Muscle layer of duodenum (tissue), 2 donors: ENCODE measurements at regions not wholly inside any gene's neighbourhood (a gene's known extent, or its start where the extent isn't known, plus 50 kb on each side); places are given as distances from the start of the nearest gene placed in this dataset.

Source experiments
- H3K27ac ChIP-seq: one replicate; pipeline ENCODE4 v1.7.0; 2013; ENCODE audit warnings: mild to moderate bottlenecking, low read length
- H3K27me3 ChIP-seq: one replicate; pipeline ENCODE4 v1.7.0; 2013; ENCODE audit warnings: low read depth, mild to moderate bottlenecking, control low read depth, low read length
- H3K36me3 ChIP-seq, 2 donors: one replicate each; pipeline ENCODE4 v1.7.0; 2013; ENCODE audit warnings: low read length in 2 of 2, control low read depth in 1 of 2, mild to moderate bottlenecking in 1 of 2; ENCODE audit not compliant: insufficient read depth in 2 of 2, control insufficient read depth in 1 of 2
- H3K4me1 ChIP-seq, 2 donors: one replicate each; pipeline ENCODE4 v1.7.0; 2013; ENCODE audit warnings: low read length in 2 of 2, mild to moderate bottlenecking in 2 of 2, control low read depth in 1 of 2, moderate library complexity in 1 of 2; ENCODE audit not compliant: insufficient read depth in 2 of 2, control insufficient read depth in 1 of 2
- H3K4me3 ChIP-seq, 2 donors: one replicate each; pipeline ENCODE4 v1.7.0; 2013; ENCODE audit warnings: low read length in 2 of 2, low read depth in 1 of 2, mild to moderate bottlenecking in 1 of 2
- H3K9me3 ChIP-seq, 2 donors: one replicate each; pipeline ENCODE4 v1.7.0; 2013; ENCODE audit warnings: low read length in 2 of 2, control low read depth in 1 of 2, mild to moderate bottlenecking in 1 of 2; ENCODE audit not compliant: control insufficient read depth in 1 of 2
- donor health status: healthy.

- no peak overlapping the region for H3K4me3 ChIP-seq
- H3K36me3 ChIP-seq, result no peaks in the 10 kb centered on the region
- no peak overlapping the region for H3K27ac ChIP-seq
- no peaks in the 10 kb centered on the region for H3K4me1 ChIP-seq
- H3K9me3 ChIP-seq, result no peaks in the 10 kb centered on the region
- no peaks in the 10 kb centered on the region for H3K27me3 ChIP-seq
Measured at GRCh38 chr1:191151321-191151807, 673.7 kb upstream of the BRINP3 start.

GRCh38 chr1:191152776-191153175 is 675.1 kb upstream of the BRINP3 start:
- Histone ChIP-seq H3K9me3 (no peaks in the 10 kb centered on the region), H3K27me3 (no peaks in the 10 kb centered on the region), H3K27ac (no peak overlapping the region), H3K36me3 (no peaks in the 10 kb centered on the region), H3K4me1 (no peaks in the 10 kb centered on the region), H3K4me3 (no peak overlapping the region)

GRCh38 chr1:191155178-191155577 is 677.5 kb upstream of the BRINP3 start:
- H3K4me3 ChIP-seq, result no peak overlapping the region
- H3K9me3 ChIP-seq, result no peaks in the 10 kb centered on the region
- no peak overlapping the region for H3K27ac ChIP-seq
- H3K27me3 ChIP-seq, result no peaks in the 10 kb centered on the region
- no peaks in the 10 kb centered on the region for H3K36me3 ChIP-seq
- H3K4me1 ChIP-seq, result no peaks in the 10 kb centered on the region

- H3K27me3 ChIP-seq, result no peaks in the 10 kb centered on the region
- H3K27ac ChIP-seq, result no peak overlapping the region
- H3K9me3 ChIP-seq, result no peaks in the 10 kb centered on the region
- H3K36me3 ChIP-seq, result no peaks in the 10 kb centered on the region
- H3K4me3 ChIP-seq, result no peak overlapping the region
- no peaks in the 10 kb centered on the region for H3K4me1 ChIP-seq
Measured at GRCh38 chr1:191160837-191161236, 683.2 kb upstream of the BRINP3 start.

- Histone ChIP-seq H3K36me3 (no peaks in the 10 kb centered on the region), H3K27me3 (no peaks in the 10 kb centered on the region), H3K9me3 (no peaks in the 10 kb centered on the region), H3K4me1 (no peaks in the 10 kb centered on the region), H3K27ac (no peak overlapping the region), H3K4me3 (no peak overlapping the region)
Measured at GRCh38 chr1:191162762-191163161, 685.1 kb upstream of the BRINP3 start.

- Histone ChIP-seq H3K4me3 (no peak overlapping the region), H3K36me3 (no peaks in the 10 kb centered on the region), H3K27me3 (no peaks in the 10 kb centered on the region), H3K27ac (no peak overlapping the region), H3K9me3 (no peaks in the 10 kb centered on the region), H3K4me1 (no peaks in the 10 kb centered on the region)
Measured at GRCh38 chr1:191163621-191164020, 686.0 kb upstream of the BRINP3 start.

GRCh38 chr1:191174298-191174697 is 696.6 kb upstream of the BRINP3 start:
- no peaks in the 10 kb centered on the region for H3K27me3 ChIP-seq
- H3K27ac ChIP-seq, result no peak overlapping the region
- no peak overlapping the region for H3K4me3 ChIP-seq
- H3K9me3 ChIP-seq, result no peaks in the 10 kb centered on the region
- no peaks in the 10 kb centered on the region for H3K36me3 ChIP-seq
- H3K4me1 ChIP-seq, result no peaks in the 10 kb centered on the region

- Histone ChIP-seq H3K4me3 (no peak overlapping the region), H3K27ac (no peak overlapping the region), H3K27me3 (no peaks in the 10 kb centered on the region), H3K36me3 (no peaks in the 10 kb centered on the region), H3K9me3 (no peaks in the 10 kb centered on the region), H3K4me1 (no peaks in the 10 kb centered on the region)
Measured at GRCh38 chr1:191176131-191176530, 698.5 kb upstream of the BRINP3 start.

- Histone ChIP-seq H3K27ac (no peak overlapping the region), H3K4me3 (no peak overlapping the region), H3K4me1 (no peaks in the 10 kb centered on the region), H3K27me3 (no peaks in the 10 kb centered on the region), H3K9me3 (no peaks in the 10 kb centered on the region), H3K36me3 (no peaks in the 10 kb centered on the region)
Measured at GRCh38 chr1:191206513-191207207, 729.0 kb upstream of the BRINP3 start.

GRCh38 chr1:191222206-191222605 is 744.5 kb upstream of the BRINP3 start:
- no peak overlapping the region for H3K27ac ChIP-seq
- H3K9me3 ChIP-seq, result peaks cover 0 to 7% of the 10 kb centered on the region in 2 donors

GRCh38 chr1:191240925-191241324 is 763.3 kb upstream of the BRINP3 start:
- Histone ChIP-seq H3K4me3 (no peak overlapping the region), H3K4me1 (no peaks in the 10 kb centered on the region), H3K9me3 (peaks cover 0 to 2% of the 10 kb centered on the region in 2 donors), H3K27me3 (no peaks in the 10 kb centered on the region), H3K27ac (no peak overlapping the region), H3K36me3 (no peaks in the 10 kb centered on the region)

More at GRCh38 chr1:191222206-191222605, 744.5 kb upstream of the BRINP3 start:
- Histone ChIP-seq H3K36me3 (no peaks in the 10 kb centered on the region), H3K27me3 (no peaks in the 10 kb centered on the region), H3K4me1 (no peaks in the 10 kb centered on the region), H3K4me3 (no peak overlapping the region)
